Stimulated activated CD4-positive, alpha-beta T cell treated with anti-CD3 and anti-CD28 coated beads, Interleukin-1b, Interleukin-23, amount 100 ng/mL, for 48 hours (primary cell): ENCODE measurements at regions not wholly inside any gene's neighbourhood (a gene's known extent, or its start where the extent isn't known, plus 50 kb on each side); places are given as distances from the start of the nearest gene placed in this dataset.
"Not testable (repeated sequence)": the region's sequence is repeated elsewhere in the genome, so short reads cannot be mapped to it uniquely, and the experiment has no call there.

ENCODE experiments used
- DNase-seq: peaks from one replicate; pipeline ENCODE4 v3.0.0-alpha.2; 2020

DNA sequence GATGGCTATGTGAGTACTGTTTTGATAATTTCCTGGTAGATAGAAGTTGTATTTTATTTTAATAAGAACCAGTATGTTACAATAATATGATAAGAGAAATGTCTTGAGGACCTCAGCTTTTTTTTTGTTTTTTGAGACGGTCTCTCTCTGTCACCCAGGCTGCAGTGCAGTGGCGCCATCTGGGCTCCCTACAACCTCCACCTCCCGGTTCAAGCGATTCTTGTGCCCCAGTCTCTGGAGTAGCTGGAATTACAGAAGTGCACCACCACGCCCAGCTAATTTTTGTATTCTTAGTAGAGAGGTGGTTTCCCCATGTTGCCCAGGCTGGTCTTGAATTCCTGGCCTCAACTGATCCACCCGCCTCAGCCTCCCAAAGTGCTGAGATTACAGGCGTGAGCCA, 968.1 kb upstream of the ADGRL4 start:
- no peak for DNase-seq

DNA sequence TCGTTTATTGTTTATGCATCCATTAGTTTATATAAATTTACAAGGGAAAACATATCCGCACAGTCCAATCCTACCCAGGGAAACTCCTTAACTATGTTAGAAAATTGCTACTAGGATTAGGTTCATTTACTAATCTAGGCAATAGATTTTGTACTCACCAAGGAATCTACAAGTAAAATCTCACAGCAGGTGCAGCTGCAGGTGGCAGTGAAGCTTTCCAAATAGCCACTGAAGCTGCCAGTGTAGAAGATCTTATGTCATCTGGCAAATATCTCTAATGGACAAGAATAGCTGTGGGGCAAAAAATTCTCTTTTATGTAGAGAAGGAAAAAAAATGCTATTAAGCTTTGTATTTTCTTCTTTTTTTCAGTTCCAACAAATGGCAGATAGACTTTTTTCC, 963.4 kb upstream of the ADGRL4 start:
- DNase-seq, result no peak

DNA sequence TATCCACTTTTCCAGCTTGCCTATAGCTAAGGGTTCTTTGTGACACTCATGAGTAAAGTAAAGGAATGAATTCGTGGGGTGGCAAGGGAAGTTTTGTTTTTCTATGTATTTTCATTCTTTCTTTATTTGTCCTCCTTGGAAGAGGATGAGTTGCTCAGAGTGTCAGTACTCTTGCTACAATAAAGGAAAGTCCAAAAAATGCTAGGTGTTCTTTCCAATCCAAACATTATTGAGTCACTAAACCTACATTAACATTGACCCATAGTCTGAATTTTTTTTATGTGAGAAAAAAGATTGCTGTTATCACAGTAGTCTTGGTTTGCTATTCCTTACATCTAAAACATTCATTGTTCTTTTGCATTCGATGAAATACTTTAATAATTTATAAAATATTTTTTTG, 959.9 kb upstream of the ADGRL4 start:
- DNase-seq, result no peak

DNA sequence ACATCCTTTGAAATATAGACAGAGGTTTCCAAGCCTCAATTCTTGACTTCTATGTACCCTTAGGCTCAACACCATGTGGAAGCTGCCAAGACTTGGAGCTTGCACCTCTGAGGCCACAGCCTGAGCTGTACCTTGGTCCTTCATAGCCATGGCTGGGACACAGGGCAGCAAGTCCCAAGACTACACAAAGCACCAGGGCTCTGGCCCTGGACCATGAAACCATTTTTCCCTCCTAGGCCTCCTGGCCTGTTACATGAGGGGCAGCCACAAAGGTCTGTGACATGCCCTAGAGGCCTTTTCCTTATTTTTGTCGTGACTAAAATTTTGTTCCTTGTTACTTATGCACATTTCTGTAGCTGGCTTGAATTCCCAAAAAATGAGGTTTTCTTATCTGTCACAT, 953.1 kb upstream of the ADGRL4 start:
- DNase-seq, result no peak

DNA sequence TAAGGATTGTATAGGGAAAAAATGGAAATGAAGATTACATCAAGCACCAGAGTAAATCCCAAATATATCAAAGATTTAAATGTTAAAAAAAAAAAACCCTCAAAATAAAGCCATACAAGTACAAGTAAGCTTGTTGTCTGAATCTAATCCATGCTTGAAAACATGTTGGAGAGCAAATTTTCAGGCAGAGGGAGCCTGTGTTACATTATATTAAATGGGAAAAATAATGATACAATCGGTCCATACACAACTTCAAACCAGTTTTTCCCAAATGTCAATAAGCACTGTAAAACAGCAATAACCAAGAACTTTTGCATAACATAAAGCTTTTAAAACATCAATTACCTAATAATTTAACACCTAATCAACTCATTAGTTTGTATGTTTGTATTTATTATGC, 949.4 kb upstream of the ADGRL4 start:
- no peak for DNase-seq

DNA sequence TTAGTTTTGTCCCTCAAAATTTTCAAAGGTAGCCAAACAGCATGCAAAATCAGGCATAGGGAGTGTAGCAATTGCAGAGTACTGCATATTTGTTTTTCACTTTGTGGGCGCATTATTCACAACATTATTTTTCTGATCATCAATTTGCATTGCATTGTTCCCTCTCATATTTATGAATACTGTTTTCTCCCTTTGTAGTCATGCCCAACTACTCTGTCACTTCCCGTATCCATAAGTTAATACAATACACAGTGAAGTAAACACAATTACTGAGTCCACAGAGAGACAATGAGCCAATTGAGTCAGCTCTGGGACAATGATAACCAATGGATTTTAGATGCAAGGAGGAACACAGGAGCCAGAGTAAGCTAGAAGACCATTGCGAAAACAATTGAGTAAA, 944.0 kb upstream of the ADGRL4 start:
- no peak for DNase-seq

DNA sequence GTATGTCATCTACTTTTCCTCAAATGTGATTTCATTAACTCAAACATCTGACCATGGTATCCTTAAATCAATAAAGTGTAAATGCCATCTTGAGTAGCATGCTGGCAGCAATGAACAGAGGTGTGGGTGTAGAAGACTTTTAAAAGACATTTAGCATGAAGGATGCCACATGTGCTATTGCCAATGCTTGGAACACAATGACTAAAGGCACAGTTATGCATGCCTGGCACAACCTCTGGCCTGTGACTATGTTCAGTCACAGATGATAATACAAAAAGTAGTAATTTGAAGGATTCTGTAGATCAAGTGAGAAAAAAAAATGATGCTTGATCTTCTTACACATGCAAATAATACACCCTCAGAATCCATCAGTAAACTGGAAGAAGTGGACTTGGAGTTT, 938.9 kb upstream of the ADGRL4 start:
- no peak for DNase-seq

DNA sequence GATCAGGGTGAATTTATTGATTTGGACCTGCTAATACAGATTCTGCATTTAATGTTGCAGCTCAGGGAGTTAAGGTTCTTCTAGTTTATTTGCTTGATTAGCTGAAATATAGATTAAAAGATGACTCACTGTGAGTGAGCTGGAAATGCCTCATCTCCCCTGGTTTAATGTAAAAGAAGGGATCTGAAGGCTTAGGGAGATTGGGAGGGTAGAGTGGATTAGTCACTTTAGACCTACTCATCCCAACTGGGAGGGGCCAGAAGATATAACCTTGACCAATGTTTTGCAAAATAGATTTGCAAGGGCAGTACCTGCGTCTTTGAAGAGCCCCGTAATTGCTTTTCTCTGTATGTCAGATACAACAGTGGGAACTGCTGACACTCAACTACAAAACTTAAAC, 922.8 kb upstream of the ADGRL4 start:
- no peak for DNase-seq

DNA sequence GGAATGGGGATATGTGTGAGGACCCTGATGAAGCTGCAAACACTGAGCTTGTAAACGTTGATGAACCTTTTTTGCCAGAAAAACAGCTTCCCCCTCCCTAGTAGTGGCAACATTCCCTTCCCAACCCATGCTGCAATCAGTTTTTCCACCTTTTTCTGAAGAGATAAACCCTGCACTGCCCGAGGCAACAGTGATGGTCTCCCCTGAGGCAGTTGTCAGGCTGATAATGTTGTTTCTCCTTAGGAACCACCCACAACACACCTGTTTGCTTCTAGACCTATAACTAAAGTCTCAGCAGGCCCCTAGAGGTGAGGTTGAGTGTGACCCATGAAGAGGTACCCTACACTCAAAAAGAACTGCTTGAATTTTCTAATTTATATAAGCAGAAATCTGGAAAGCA, 922.4 kb upstream of the ADGRL4 start:
- DNase-seq, result no peak

DNA sequence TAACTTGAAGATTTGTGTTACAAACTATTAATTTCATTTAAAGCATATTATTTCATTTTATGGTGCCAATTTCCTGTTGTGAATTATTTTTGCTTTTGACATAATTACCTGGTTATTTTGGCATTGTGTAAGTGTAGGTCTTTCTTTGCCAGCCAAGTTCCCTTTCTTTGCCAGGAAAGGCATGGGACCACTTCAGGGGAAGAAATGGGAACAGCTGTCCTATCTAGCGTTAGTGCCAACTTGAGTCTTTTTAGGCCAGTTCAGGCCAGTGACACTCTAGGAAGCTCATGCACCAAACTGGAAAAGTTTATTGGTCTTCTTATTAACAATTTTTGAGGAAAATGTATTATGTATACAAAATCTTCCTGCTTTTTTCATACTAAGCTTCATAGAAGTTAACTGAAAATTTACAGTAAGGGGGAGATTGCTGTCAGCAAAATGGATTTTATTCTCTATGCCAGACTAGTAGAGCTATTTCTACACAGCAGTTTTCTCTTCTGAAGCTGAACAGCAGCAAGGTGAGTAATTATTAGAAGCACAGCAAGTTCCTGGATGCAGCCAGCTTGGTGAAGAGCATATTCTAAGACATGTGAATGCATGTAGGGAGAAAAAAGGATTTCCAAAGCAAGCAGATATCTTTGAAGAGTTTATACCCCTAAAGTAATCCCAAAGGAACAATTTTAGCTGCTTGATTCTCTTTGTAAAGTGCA, 914.6 kb upstream of the ADGRL4 start:
- no peak for DNase-seq

DNA sequence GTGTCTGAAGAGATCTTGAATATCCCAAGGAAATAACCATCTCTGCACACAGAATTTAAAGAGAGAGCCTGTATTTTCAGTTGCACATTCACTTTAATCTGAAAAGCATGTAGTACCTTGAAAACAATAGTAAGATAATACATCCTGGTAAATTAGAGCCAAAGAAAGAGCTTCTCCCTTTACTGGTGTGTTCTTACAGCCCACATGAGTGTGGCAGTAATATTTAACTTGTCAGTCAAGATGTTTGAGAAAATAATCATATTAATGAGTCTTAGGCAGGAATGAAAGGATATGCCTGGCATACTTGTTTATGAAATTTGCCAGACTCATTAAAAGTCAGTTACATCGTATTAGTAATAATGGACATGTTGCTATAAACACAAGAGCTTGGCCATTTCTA, 908.4 kb upstream of the ADGRL4 start:
- no peak for DNase-seq

DNA sequence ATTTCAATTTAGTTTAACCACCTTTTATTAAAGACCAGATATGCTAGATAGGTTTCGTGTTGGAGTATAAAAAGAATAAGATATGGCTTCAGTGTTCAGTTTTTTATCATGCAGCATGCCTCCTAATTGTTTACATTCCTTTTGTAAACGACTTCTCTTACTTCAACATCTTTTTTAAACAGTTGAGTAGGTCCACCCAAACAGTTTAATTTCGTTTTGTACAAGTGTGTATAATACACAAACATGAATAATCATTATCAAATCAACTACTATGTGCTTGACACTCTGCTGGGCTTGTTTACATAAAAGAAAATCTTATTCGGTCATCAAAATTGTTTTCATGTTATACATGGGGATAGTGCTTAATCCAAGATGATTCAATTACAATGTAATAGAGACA, 906.3 kb upstream of the ADGRL4 start:
- no peak for DNase-seq

DNA sequence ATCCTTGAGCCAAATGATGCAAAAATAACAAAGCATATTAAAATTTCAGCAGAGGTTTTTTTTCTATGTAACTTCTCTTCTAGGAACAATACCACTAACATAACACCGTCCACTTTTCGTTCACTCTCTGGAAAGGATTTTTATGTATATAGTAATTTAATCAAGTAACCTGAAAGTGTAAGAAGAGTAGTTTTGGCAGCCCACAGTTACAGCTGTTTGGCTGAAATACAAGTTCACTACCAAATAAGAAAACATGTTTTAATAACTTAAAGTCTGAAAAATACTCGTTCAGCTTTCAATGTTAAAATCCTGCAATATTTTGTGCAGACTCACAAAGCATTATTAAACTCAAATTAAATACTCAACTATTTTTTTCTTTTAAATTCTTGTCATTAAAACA, 896.8 kb upstream of the ADGRL4 start:
- DNase-seq, result no peak

DNA sequence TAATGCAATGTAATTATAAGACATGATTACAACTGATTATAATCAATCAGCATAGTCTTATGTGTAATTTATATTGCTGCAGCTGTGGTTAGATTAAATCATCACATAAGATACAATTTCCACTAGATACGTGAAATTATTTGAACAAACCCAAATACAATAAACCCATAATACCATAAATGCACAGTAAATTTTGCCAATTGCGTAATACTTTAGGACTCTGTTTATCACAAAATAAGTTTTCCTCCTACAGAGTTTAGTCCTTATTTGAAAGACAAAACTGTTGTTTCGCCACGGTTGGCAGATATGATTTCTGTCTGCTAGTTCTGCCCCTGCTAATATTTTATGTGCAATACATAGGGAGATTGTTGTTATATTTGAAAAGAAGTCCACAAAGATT, 895.9 kb upstream of the ADGRL4 start:
- DNase-seq, result no peak

DNA sequence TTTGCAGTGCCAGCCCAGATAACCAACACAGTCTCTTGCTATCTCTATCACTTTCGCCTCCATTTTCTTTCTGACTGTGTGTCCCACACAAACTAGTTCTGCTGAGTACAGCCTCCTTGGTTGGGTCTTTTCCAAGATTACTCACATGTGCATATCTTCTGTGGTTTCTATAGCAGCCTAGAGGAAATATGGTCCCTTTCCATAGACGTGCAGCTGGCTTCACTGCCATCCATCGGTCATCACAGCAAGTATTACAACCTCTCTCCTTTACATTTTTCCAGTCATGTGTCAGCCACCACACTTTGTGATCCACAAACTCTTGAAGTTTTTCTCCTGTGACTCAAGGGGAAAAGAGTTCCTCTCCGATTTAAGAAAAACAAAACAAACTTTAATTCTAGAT, 893.4 kb upstream of the ADGRL4 start:
- DNase-seq, result no peak

DNA sequence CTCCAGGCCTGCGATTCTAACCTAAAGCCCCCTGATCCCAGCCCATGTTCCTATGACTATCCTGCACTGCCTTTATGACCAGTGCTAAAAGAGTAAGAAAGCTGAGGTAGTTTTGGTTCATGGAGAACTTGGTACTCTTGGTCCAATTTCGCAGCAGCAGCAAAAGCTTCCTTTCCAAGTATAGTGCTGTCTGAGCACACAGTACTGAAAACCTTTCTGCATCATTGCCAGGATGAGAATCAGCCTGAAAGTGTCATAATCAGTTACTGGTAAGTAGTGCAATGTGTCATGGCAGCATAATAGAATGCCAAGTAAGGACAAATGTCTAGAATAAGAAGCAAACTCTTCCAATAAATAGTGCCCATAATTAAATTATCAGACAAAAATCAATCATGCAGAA, 889.6 kb upstream of the ADGRL4 start:
- no peak for DNase-seq

DNA sequence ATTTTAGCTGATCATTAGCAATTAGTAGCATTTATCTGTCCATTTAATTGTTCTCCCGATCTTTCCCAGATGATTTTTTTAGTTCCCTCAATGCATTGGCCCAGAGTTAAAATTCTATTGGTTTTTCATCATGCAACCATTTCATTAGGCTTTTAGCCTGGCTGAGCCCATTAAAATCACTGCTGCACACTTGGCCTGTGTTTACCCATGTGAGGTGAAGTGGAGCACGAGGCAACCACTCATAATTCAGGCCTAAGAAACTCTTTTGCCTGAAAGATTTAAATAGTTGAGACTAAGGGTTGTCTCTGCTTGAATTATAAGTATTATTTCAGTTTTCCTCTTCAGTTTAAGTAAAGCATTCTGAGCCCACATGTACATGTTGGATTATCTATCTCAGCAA, 889.0 kb upstream of the ADGRL4 start:
- no peak for DNase-seq

DNA sequence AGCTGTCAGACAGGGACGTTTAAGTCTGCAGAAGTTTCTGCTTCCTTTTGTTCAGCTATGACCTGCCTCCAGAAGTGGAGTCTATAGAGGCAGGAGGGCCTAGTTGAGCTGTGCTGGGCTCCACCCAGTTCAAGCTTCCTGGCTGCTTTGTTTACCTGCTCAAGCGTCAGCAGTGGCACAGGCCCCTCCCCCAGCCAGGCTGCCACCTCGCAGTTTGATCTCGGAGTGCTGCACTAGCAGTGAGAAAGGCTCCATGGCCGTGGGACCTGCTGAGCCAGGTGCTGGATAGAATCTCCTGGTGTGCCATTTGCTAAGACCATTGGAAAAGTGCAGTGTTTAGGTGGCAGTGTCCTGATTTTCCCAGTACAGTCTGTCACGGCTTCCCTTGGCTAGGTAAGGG, 887.6 kb upstream of the ADGRL4 start:
- DNase-seq, result not testable (repeated sequence)

DNA sequence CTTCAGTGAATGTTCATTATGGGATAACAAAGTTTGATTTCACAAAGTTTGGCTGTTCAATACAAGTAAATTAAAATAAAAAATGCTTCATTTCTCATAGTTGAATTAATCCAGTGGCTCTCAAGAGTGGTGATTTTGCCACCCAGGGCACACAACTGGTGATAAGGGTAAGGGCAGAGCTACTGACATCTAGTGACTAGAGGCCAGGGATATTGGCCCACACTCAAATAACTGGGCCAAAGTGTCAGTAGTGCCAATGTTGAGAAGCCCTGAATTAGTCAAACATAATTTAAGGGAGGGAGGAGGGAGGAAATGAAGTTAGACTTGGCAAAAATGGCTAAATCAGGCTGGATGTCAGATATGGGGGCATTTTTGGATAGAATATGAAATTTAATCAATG, 880.5 kb upstream of the ADGRL4 start:
- DNase-seq, result no peak

DNA sequence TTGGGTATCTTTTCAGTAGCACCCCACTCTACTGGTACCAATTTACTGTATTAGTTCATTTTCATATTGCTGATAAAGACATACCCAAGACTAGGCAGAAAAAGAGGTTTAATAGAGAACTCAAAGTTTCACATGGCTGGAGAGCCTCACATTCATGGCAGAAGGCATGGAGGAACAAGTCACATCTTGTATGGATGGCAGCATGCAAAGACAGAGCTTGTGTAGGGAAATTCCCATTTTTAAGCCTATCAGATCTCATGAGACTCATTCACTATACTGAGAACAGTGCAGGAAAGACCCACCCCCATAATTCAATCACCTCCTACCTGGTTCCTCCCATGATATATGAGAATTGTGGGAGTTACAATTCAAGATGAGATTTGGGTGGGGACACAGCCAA, 878.6 kb upstream of the ADGRL4 start:
- no peak for DNase-seq

DNA sequence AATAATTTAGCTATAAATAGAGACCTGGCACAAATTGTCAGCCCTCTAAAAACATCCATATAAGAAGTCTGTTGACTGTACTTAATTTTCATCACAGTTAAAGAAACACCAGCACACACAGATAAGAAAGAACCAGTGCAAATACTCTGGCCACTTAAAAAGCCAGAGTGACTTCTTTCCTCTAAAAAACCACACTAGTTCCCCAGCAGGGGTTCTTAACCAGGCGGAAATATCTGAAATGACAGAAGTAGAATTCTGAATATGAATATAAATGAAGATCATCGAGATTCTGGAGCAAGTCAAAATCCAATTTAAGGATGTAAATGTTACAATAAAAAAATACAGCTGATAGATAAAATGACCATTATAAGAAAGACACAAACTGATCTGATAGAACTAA, 870.6 kb upstream of the ADGRL4 start:
- no peak for DNase-seq

DNA sequence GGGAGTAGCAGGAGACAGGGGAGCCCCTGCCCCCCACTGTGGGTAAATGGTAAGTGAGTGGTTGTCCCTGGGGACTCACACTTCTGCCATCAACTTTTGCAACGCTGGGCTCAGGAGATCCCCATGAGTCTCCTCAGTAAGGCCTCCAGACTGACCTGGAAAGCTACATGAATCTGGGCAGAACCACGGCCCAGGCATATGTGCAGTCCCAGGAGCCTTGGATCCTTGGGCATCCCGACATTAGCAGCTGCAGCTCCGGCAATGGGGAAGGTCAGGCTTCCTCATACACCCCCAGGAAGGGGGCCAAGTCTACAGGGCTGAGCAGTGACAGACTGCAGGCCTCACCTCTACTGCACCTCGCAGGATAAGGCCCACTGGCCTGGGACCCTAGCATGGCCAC, 868.7 kb upstream of the ADGRL4 start:
- no peak for DNase-seq

DNA sequence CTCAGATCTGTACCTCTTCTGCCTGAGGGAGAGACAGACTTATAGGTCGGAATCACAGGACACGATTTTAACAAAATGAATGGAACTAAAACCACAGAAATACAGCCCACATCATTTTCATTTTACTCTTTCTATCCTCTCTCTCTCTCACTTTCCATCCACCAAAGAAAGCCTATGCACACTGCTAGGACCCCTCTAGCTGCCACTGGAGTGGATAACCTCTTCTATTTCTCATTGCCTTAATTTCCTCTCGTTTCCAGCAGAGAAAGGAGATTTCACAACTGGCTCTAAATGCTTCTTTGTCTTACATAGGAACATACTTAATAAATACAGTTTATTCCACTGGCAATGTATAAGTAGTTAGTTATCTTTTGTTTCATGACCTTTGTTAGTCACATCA, 867.8 kb upstream of the ADGRL4 start:
- DNase-seq, result no peak

DNA sequence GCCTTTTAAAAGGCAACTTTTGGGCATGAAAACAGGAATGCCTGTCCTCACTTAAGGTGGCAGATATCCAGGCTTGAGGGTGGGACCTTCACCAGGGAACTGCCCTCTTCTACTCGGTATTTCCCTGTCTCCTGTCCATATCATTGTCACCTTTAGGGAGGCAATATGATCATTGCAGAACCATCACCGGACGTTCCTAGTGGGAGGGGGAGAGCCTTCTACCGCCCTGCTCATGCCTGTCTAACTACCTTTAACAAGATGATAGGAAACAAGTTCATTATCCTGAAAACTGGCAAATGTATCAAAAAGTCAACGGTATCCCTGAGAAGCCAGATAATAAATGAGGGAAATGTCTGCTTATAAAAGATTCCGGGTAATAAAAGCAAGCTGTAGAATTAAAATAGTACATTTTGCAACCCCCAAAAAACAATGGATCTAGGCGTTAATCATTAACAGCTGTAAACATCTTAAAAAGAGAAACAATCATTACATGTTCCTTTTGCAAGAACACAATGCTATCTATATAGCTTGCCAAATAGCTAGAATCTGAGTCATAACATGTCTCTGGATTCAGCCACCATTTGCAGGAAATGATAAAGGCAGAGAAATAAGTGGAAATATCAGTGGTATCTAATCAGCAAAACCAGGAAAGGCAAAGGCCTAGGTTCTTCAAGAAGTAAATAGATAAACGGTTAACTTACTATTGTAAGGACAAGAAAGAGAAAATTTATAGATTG, 852.9 kb upstream of the ADGRL4 start:
- DNase-seq, result no peak

DNA sequence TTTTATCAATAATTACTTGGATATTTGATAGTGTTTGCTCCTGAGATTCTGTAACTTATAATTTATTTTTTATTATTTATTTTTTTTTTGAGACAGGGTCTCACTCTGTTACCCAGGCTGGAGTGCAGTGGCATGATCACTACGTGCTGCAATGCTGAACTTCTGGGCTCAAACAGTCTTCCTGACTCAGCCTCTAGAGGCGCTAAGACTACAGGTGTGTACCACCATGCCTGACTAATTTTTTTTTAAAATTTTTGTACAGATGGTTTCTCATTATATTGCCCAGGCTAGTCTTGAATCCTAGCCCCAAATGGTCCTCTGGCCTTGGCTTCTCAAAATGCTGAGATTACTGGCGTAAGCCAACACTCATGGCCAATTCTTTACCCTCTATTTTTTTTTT, 845.5 kb upstream of the ADGRL4 start:
- no peak for DNase-seq
